Kidney (tissue), 13 donors: ENCODE measurements at regions not wholly inside any gene's neighbourhood (a gene's known extent, or its start where the extent isn't known, plus 50 kb on each side); places are given as distances from the start of the nearest gene placed in this dataset.

Source experiments
- DNase-seq, 5 donors: peaks; one replicate each; pipeline ENCODE4 v3.0.0-alpha.2; 2013 to 2020
- FAIRE-seq: peaks from 2 replicates; lab custom pipeline; 2012; peaks lifted over from hg19 to GRCh38; lab: Jason Lieb, UNC
- H3K27ac ChIP-seq, 2 donors: one replicate each; pipeline ENCODE4 v1.7.0; 2013; ENCODE audit warnings: low read depth in 2 of 2, low read length in 2 of 2, inconsistent platforms in 1 of 2
- H3K27me3 ChIP-seq: one replicate; pipeline ENCODE4 v1.7.1; 2013; ENCODE audit warnings: low read length, inconsistent platforms; ENCODE audit not compliant: control insufficient read depth, insufficient read depth
- H3K36me3 ChIP-seq, 3 donors: one replicate each; pipeline versions ENCODE4 v1.7.0 to v1.7.1; 2013; ENCODE audit warnings: low read length in 3 of 3, control low read depth in 1 of 3, inconsistent platforms in 1 of 3; ENCODE audit not compliant: insufficient read depth in 3 of 3, control insufficient read depth in 2 of 3
- H3K4me1 ChIP-seq, 3 donors: one replicate each; pipeline versions ENCODE4 v1.7.0 to v1.7.1; 2013; ENCODE audit warnings: low read length in 3 of 3, inconsistent platforms in 1 of 3, low read depth in 1 of 3; ENCODE audit not compliant: control insufficient read depth in 2 of 3, insufficient read depth in 2 of 3
- H3K4me3 ChIP-seq, 3 donors: one replicate each; pipeline versions ENCODE4 v1.7.0 to v1.8.1; 2013; ENCODE audit warnings: low read length in 3 of 3, control low read depth in 1 of 3, inconsistent platforms in 1 of 3
- H3K9ac ChIP-seq, 3 donors: one replicate each; pipeline versions ENCODE4 v1.7.0 to v1.7.1; 2013; ENCODE audit warnings: low read length in 3 of 3, control low read depth in 1 of 3, inconsistent platforms in 1 of 3
- H3K9me3 ChIP-seq, 3 donors: one replicate each; pipeline versions ENCODE4 v1.7.0 to v1.7.1; 2013; ENCODE audit warnings: low read length in 3 of 3, control low read depth in 1 of 3, inconsistent platforms in 1 of 3; ENCODE audit not compliant: control insufficient read depth in 2 of 3, insufficient read depth in 1 of 3
- CTCF ChIP-seq: IDR thresholded peaks from 3 replicates; pipeline ENCODE4 v1.5.1; 2012; ENCODE audit warnings: mild to moderate bottlenecking, moderate library complexity, borderline replicate concordance; ENCODE audit not compliant: insufficient read depth; ENCODE audit errors: extremely low read depth
- intact Hi-C: fragments of 100-400 bp; cut with DNase I; formaldehyde crosslinking; loops from one replicate; pipeline ENCODE4 v1.11.1; 2022
- donor health status: control.
- donor health status: control.
- donor health status: control.
- donor health status: control.
- donor health status: control.
- donor health status: DM: yes; HTN: yes; CAD: no.
- donor health status: Normal renal cell carcinoma (clear cell type).

GRCh38 chr19:28332886-28333285 lies 880.1 kb downstream of the UQCRFS1 start:
- TF ChIP-seq CTCF = no peak
- intact Hi-C loops = no loop called here
- no peak for FAIRE-seq

GRCh38 chr19:28332351-28332750 lies 880.6 kb downstream of the UQCRFS1 start:
- TF ChIP-seq CTCF = no peak
- H3K27me3 ChIP-seq = no peaks in the 10 kb centered on the region
- no peak overlapping the region for H3K27ac ChIP-seq
- intact Hi-C loops = no loop called here
- H3K4me3 ChIP-seq = no peak overlapping the region
- H3K9me3 ChIP-seq = no peaks in the 10 kb centered on the region
- no peaks in the 10 kb centered on the region for H3K36me3 ChIP-seq
- no peaks in the 10 kb centered on the region for H3K4me1 ChIP-seq
- FAIRE-seq = no peak
- DNase-seq = no peak
- H3K9ac ChIP-seq = no peak overlapping the region

More at GRCh38 chr19:28332886-28333285, 880.1 kb downstream of the UQCRFS1 start:
- Histone ChIP-seq H3K27me3 (no peaks in the 10 kb centered on the region), H3K4me3 (no peak overlapping the region), H3K36me3 (no peaks in the 10 kb centered on the region), H3K9me3 (no peaks in the 10 kb centered on the region), H3K27ac (no peak overlapping the region), H3K9ac (no peak overlapping the region), H3K4me1 (no peaks in the 10 kb centered on the region)
- DNase-seq = no peak

- Histone ChIP-seq H3K4me1 (no peaks in the 10 kb centered on the region), H3K27ac (no peak overlapping the region), H3K9me3 (no peaks in the 10 kb centered on the region), H3K9ac (no peak overlapping the region), H3K36me3 (no peaks in the 10 kb centered on the region), H3K4me3 (no peak overlapping the region), H3K27me3 (no peaks in the 10 kb centered on the region)
- DNase-seq (no peak), FAIRE-seq (no peak)
- no peak for TF ChIP-seq CTCF
- intact Hi-C loops = no loop called here
Measured at GRCh38 chr19:28331596-28331995, 881.4 kb downstream of the UQCRFS1 start.

- Histone ChIP-seq H3K27ac (no peak overlapping the region), H3K9me3 (no peaks in the 10 kb centered on the region), H3K4me1 (no peaks in the 10 kb centered on the region), H3K9ac (no peak overlapping the region), H3K4me3 (no peak overlapping the region), H3K27me3 (no peaks in the 10 kb centered on the region), H3K36me3 (no peaks in the 10 kb centered on the region)
- no peak for DNase-seq
- TF ChIP-seq CTCF = no peak
- no peak for FAIRE-seq
- intact Hi-C loops = no loop called here
Measured at GRCh38 chr19:28330831-28331230, 882.1 kb downstream of the UQCRFS1 start.
